NCI-H1105 (cell line): ENCODE measurements at regions not wholly inside any gene's neighbourhood (a gene's known extent, or its start where the extent isn't known, plus 50 kb on each side); places are given as distances from the start of the nearest gene placed in this dataset.
A peak's percentile ranks its signal among the peaks of the same experiment; 100 is the strongest.

ENCODE experiments used
- DNase-seq: peaks from one replicate; lab custom pipeline; 2025; lab: John Stamatoyannopoulos, UW

DNA sequence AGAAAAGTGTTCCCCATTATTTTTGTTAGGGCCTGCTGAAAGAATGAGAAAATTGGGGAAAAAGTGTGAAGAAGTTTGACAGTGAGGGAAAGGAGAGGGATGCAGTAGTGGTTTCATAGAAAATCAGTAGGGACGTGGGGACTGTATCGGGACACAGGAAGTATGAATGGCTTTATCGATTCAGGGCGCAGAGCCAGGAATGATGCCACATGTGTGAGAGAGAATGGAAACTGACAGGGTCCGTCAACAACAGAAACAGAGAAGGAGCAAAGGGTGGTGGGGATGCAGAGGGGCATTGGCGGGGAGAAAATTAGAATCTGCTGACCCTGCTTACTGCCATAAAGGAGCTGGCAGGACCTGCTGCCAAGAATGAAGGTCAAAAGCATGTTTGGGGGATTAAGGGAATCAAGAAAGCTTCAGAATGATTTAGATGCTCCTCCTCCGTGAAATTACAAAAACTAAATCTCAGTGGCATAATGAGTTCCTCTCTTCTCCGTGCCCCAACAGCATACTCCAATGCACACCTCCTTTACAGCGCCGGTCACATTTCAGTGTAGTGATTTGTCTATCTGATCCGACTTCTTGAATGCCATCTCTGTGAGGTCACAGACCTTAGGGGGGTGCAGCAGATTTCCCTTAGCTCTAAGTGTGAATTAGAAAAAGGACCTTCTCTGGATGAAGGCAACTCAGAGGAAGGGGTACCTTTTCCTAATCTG lies 92.6 kb downstream of the EMP1 start:
- DNase-seq: no peak

DNA sequence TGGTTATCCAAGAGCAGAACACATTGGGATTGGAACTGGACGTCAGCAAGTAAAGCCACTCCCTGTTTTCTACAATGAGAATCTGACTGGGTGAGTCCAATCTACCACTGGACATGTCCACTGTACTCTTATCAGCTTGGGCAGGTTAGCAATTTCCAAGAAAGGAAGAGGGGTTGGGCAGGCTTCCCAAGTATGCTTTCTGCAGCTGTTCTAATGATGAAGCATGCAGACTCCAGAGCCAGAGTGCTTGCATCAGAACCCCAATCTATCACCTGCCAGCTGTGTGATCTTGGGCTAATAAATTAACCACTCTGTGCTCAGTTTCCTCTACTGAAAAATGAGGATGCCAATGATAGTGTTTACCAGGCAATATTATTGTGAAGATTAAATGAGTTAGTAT lies 92.0 kb downstream of the EMP1 start:
- no peak for DNase-seq

GRCh38 chr12:13283867-13284266 lies 87.3 kb downstream of the EMP1 start:
- no peak for DNase-seq

DNA sequence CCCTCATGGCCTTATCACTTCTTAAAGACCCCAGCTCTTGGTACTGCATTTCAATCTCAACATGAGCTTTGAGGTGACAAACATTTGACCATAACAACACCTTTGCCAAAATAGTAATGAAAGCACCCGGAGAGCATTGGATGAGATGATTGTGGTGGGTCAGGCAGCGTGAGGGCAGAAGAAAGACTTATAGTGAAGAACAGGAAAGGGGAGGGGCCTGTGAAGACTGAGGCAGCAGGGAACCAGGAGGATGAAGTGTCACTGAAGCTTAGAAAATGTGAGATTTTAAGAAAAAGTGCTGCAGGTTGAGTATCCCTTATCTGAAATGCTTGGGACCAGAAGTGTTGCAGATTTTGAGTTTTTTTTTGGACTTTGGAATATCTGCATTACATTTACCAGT lies 86.3 kb downstream of the EMP1 start:
- DNase-seq: no peak

GRCh38 chr12:13278249-13278787 lies 81.8 kb downstream of the EMP1 start:
- DNase-seq: peak; percentile 69

GRCh38 chr12:13277293-13277692 lies 80.8 kb downstream of the EMP1 start:
- no peak for DNase-seq

GRCh38 chr12:13275241-13276085 lies 78.9 kb downstream of the EMP1 start:
- no peak for DNase-seq

DNA sequence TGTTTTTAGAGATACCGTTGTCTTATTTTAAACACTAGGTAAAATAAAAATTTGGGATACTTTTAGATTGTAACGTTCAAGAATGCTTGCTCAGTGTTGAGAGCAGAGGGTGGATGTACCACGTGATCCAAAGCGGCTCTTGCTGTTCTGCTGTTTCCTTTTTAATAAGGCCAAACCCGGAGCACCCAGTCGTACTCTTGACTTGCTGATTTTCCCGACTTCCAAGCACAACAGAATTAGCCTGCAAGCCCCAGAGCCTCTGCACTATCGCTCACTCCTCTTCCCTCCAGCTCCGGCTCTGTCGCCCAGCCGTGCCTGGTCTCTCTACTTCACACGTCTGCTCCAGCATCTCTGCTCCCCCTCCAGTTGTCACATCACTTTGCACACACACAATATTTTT lies 77.3 kb downstream of the EMP1 start:
- DNase-seq: no peak

DNA sequence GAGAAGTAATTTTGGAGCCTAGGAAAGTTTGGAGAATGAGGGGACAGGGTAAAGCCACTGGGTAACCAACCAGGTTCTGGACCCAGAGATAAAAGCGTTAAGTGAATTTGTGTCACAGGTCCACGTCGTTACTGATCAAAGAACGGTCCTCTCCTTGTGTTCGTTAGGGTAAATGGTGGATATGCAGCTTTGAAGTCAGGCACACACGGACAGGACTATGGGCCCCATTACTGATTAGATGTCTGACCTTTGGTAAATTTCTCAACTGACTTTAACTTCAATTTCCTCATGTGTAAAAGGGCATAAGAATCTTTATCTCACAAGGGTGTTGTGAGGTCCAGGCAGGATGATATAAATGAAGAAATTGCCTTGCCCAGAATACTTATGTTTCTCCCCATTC lies 76.6 kb downstream of the EMP1 start:
- DNase-seq: no peak

DNA sequence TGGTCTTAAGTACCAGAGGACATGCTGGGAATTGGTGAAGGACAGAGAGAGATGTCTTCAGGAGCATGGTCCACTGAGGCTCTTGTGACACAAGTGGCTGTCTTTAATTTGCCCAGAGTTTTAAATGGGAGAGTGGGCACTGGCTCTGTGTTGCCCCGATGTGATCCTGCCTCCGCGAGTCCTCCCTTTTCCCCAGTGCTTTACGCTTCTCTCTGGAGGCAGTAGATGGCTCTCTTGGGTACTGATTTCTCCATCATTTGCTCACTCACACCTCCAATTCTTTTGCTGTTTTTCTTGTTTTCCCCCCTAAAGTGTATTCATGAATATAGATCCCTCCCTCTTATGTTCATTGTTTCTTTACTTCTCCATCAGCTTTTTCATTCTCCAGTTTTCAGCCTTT lies 74.3 kb downstream of the EMP1 start:
- DNase-seq: no peak
